ENCODE measurements at regions not wholly inside any gene's neighbourhood (a gene's known extent, or its start where the extent isn't known, plus 50 kb on each side); places are given as distances from the start of the nearest gene placed in this dataset.

DNA sequence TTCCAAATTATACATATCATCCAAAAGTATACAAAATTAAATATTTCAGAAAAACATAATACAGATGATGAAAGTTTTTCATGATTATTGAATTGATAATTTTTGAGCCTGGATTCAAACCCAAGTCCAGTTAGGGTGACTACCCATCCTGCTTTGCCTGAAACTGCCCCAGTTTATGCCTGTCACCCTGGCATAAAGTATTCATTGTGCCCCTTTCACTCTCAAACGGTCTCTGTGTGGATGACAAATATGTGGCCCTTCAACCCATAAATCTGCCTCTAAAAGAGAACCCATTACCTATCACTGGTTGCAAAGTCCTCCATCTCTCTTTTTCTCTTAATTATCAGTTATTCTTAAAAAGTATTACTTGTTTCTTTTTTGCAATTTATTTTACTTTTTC lies 553.7 kb upstream of the JARID2 start:
- 29 to 86% (median 50%) methylated on average over 1 of the region's 1 CpG; no CpG with 5 or more reads in 3 of the 10 experiments for WGBS, 10 experiments
- peaks cover 0 to 4% of the 10 kb centered on the region in 2 donors for H3K4me1 ChIP-seq (replicated peaks in 1 of 2)
- no peak overlapping the region for H3K27ac ChIP-seq
- no peak overlapping the region for H3K4me3 ChIP-seq
- in situ Hi-C loops (cut with MboI; ENCODE audit: low pct_unique_long_range_greater_than_20kb in 2 of 9, low sequenced_read_pairs in 9 of 9, unreplicated experiment in 9 of 9): no loop called here
- ATAC-seq (replicated peaks in 6 of 8): no peak

DNA sequence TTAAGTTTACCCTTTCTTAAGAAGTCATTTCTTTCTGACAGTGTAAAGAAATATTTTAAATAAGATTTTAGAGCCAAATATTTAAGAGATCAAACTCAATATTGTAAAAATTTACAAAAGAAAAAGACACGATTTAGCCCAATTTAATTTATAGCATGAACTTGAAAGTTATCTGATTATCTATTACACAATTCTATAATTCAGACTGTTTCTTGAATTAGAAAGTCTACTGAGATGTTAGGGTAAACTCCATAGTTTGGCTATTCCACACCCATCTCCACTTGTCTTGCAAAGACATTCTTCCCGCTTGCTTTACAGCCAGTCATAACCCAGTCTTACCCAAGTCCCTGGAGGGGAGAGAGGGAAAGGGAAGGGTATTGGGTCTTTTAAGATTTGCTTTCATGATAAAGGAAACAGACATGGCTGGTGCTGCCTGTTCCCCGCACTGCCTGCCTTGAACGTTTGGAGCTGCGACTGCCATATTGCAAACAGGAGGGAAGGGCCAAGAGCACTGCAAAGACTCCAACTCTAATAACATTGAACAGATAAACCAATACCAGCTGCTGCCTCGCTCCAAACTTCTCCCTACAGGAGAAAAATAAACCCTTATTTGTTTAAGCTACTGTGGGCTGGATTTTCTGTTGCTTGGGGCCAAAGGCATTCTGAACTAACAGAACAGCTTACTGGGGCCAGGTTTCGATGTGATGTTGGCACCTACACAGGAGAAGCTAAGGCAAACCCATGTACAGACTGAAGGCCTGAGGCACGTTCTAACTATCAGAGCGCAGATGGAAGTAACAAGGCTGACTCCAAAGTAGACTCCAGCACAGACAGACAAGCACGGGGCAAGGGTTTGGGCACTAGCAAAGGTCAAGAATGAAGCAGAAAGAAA lies 552.3 kb upstream of the JARID2 start:
- no peak overlapping the region for H3K4me3 ChIP-seq
- 75 to 100% (median 89%) methylated on average over 2 to 8 of the region's 10 CpGs for WGBS, 10 experiments
- in situ Hi-C loops (cut with MboI; ENCODE audit: low pct_unique_long_range_greater_than_20kb in 2 of 9, low sequenced_read_pairs in 9 of 9, unreplicated experiment in 9 of 9): no loop called here
- H3K27ac ChIP-seq: no peak overlapping the region
- no peak for ATAC-seq (replicated peaks in 6 of 8)
- H3K4me1 ChIP-seq (replicated peaks in 1 of 2): peaks cover 0 to 4% of the 10 kb centered on the region in 2 donors

DNA sequence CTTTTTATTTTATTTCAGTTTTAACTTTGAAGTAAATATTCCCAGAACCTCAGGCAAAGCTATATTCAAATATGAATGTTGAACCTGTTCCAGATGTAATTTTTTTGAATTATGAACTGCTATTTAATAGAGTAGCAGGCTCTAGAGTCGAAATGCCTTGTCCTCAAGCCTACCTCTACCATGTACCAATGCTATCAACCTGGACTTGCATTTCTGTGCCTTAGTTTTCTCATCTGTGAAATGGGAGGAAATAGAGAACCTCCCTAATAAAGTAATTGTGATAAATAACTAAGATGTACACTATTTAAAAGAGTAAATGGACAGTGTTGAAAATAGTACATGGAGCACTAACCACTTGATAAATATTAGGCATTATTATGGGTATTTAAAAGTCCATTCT lies 551.6 kb upstream of the JARID2 start:
- WGBS, 10 experiments: 71 to 100% (median 100%) methylated on average over 1 of the region's 1 CpG; no CpG with 5 or more reads in 4 of the 10 experiments
- in situ Hi-C loops (cut with MboI; ENCODE audit: low pct_unique_long_range_greater_than_20kb in 2 of 9, low sequenced_read_pairs in 9 of 9, unreplicated experiment in 9 of 9): no loop called here
- H3K27ac ChIP-seq: no peak overlapping the region
- ATAC-seq (replicated peaks in 6 of 8): no peak
- no peak overlapping the region for H3K4me3 ChIP-seq
- peaks cover 0 to 4% of the 10 kb centered on the region in 2 donors for H3K4me1 ChIP-seq (replicated peaks in 1 of 2)

DNA sequence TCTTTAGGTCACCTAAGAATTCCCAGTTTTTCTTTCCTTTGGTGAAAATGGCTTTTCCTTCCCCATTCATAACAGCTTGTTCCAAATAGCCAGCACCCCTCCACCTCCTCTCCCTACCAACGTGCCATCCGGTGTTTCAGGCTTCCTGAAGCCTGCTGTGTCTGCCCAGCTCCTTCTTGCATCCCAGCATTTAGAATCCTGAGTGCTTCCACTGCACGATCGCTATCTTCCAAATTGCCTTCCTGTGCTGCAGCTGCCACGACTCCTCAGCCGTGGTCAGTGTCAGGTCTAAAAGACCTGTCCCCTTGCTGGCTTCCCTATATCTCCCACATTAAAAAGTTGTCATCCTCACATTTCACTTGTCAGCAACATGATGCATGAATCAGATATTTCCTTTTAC lies 550.3 kb upstream of the JARID2 start:
- no peak overlapping the region for H3K4me3 ChIP-seq
- peaks cover 0 to 4% of the 10 kb centered on the region in 2 donors for H3K4me1 ChIP-seq (replicated peaks in 1 of 2)
- no peak overlapping the region for H3K27ac ChIP-seq
- ATAC-seq (replicated peaks in 6 of 8): peak in 4 of 8 experiments; percentile 39 to 50 (median 47)
- 27 to 97% (median 66%) methylated on average over 1 to 6 of the region's 6 CpGs; no CpG with 5 or more reads in 1 of the 10 experiments for whole genome bisulfite sequencing, 10 experiments
- in situ Hi-C loops (cut with MboI; ENCODE audit: low pct_unique_long_range_greater_than_20kb in 2 of 9, low sequenced_read_pairs in 9 of 9, unreplicated experiment in 9 of 9): no loop called here

DNA sequence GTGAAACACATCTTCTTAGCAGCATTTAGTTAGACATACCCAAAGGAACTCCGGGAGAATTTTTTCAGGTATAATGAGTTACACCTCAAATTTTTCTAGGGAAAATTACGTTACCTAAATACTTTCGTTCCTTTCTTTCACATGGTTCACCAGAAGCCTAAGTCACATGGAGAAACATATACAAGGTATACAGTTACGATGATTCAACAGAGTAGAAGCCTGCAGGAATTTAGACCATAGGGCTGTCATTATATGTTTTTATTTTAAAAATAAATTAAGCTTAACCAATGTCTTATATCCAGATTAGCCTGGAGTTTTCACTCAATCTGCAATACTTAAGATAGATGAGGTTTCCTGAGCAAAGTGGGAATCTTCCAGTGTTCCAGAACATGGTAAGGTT lies 549.5 kb upstream of the JARID2 start:
- in situ Hi-C loops (cut with MboI; ENCODE audit: low pct_unique_long_range_greater_than_20kb in 2 of 9, low sequenced_read_pairs in 9 of 9, unreplicated experiment in 9 of 9): no loop called here
- H3K4me1 ChIP-seq (replicated peaks in 1 of 2): peaks cover 0 to 4% of the 10 kb centered on the region in 2 donors
- H3K27ac ChIP-seq: no peak overlapping the region
- ATAC-seq (replicated peaks in 6 of 8): no peak
- 64 to 100% (median 95%) methylated on average over 2 to 4 of the region's 4 CpGs; no CpG with 5 or more reads in 1 of the 10 experiments for WGBS, 10 experiments
- H3K4me3 ChIP-seq: no peak overlapping the region

DNA sequence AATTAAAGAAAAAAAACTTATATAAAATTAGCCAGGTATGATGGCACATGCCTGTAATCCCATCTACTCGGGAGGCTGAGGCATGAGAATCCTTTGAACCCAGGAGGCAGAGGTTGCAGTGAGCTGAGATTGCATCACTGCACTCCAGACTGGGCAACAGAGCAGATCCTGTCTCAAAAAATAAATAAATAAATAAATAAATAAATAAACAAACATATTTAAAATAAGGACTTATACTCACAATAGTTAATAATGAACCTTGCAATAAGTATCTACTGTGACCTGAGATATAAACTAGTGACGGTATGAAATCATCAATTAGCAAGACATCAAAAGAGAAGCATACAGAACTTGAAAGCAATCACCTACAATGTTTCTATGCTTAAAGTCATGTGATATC lies 548.4 kb upstream of the JARID2 start:
- in situ Hi-C loops (cut with MboI; ENCODE audit: low pct_unique_long_range_greater_than_20kb in 2 of 9, low sequenced_read_pairs in 9 of 9, unreplicated experiment in 9 of 9): no loop called here
- WGBS, 10 experiments: 87 to 100% (median 97%) methylated on average over 1 to 2 of the region's 2 CpGs
- ATAC-seq (replicated peaks in 6 of 8): no peak

DNA sequence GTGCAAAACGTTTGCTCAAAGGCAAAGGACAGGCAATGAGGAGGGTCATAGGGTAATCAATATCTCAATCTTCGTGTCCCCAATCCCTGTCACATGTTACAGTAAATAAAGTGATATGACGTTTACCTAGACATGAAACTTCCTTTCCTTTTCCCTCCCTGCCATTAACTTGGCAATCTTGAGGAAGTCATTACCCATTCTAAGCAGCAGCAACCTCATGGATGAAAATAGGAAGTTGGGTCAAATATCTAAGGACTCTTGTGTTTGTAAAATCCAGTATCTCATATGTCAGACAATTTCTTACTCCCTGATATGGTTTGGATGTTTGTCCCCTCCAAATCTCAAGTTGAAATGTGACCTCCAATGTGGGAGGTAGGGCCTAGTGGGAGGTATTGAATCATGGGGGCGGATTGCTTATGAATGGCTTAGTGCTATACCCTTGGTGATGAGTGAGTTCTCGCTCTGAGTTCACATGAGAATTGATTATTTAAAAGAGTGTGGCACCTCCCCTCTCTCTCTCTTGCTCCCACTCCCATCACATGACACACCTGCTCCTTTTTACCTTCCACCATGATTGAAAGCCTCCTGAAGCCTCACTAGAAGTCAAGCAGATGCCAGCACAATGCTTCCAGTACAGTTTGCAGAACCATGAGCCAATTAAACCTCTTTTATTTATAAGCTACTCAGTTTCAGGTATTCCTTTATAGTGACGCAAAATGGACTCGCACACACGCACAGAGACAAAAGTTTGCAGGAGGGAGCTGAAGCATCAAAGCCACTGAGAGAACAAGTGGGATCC lies 545.9 kb upstream of the JARID2 start:
- in situ Hi-C loops (cut with MboI; ENCODE audit: low pct_unique_long_range_greater_than_20kb in 2 of 9, low sequenced_read_pairs in 9 of 9, unreplicated experiment in 9 of 9): no loop called here
- H3K27ac ChIP-seq: no peak overlapping the region
- no peak for ATAC-seq (replicated peaks in 6 of 8)
- 17 to 100% (median 87%) methylated on average over 1 to 8 of the region's 8 CpGs for WGBS, 10 experiments
- peaks cover 0 to 4% of the 10 kb centered on the region in 2 donors for H3K4me1 ChIP-seq (replicated peaks in 1 of 2)
- H3K4me3 ChIP-seq: no peak overlapping the region

More for the DNA sequence above, 548.4 kb upstream of the JARID2 start:
- Histone ChIP-seq H3K27ac (no peak overlapping the region), H3K4me3 (no peak overlapping the region), H3K4me1 (replicated peaks in 1 of 2) (peaks cover 0 to 4% of the 10 kb centered on the region in 2 donors)

DNA sequence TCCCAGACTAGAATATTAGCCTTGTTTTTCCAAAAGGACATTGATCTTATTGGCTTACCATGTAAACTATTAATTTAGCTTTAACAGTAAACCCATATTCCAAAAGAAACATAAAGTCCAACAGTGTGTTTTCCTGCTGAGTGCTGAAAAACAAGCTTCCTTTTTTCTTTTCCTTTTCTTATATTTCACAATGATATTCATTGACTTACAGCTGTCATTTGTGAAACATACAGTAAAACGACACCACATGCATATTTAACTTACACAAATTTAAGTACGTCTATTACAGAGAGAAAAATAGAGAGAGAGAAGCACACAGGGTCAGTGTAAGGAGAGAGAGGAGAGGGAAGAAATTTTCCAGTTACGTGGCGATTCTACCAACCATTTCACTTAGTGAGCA lies 543.9 kb upstream of the JARID2 start:
- no peaks in the 10 kb centered on the region for H3K4me1 ChIP-seq (replicated peaks in 1 of 2)
- no peak overlapping the region for H3K4me3 ChIP-seq
- no peak for ATAC-seq (replicated peaks in 6 of 8)
- WGBS, 10 experiments: 20 to 94% (median 82%) methylated on average over 1 to 4 of the region's 4 CpGs; no CpG with 5 or more reads in 1 of the 10 experiments
- in situ Hi-C loops (cut with MboI; ENCODE audit: low pct_unique_long_range_greater_than_20kb in 2 of 9, low sequenced_read_pairs in 9 of 9, unreplicated experiment in 9 of 9): no loop called here
- no peak overlapping the region for H3K27ac ChIP-seq

DNA sequence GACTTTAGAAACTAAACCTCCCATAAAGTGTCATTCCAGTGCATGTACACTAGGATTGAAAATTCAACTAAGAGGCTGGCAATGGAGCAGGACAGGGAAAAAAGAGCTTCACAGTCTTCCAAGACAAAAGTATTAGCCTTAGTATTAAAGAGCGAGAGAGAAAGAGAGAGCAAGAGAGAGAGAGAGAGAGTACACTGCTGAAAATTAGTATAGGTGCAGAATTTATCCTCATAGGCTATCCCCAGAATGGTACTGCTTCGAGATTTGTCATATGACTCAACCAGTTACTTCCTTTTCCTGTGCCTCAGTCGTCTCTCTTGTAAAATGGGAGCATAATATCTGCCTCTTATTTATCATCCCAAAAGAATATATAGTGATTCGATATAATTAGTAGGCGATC lies 543.2 kb upstream of the JARID2 start:
- no peak overlapping the region for H3K4me3 ChIP-seq
- no peak for ATAC-seq (replicated peaks in 6 of 8)
- in situ Hi-C loops (cut with MboI; ENCODE audit: low pct_unique_long_range_greater_than_20kb in 2 of 9, low sequenced_read_pairs in 9 of 9, unreplicated experiment in 9 of 9): no loop called here
- 57 to 96% (median 86%) methylated on average over 2 to 5 of the region's 5 CpGs for WGBS, 10 experiments
- H3K4me1 ChIP-seq (replicated peaks in 1 of 2): no peaks in the 10 kb centered on the region
- H3K27ac ChIP-seq: no peak overlapping the region

DNA sequence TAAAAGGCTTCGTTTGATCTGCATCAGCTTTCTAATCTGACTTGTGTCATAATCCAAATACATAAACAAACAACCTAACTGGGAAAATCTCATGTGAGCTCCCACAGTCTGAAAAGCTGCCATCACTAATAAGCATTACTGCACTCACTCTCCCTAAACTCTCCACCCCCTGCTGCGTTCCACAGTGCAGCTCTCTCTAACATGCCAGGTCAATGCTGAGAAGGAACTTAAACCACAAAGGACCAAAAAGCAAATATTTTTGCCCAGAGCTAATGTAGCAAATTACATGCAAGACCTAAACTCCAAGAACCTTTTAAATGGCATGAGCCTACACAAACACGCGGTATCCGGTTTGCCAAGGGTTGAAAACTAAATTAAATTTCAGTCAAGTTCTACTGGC lies 542.3 kb upstream of the JARID2 start:
- H3K27ac ChIP-seq: no peak overlapping the region
- in situ Hi-C loops (cut with MboI; ENCODE audit: low pct_unique_long_range_greater_than_20kb in 2 of 9, low sequenced_read_pairs in 9 of 9, unreplicated experiment in 9 of 9): no loop called here
- H3K4me1 ChIP-seq (replicated peaks in 1 of 2): no peaks in the 10 kb centered on the region
- no peak overlapping the region for H3K4me3 ChIP-seq
- WGBS, 10 experiments: 80 to 100% (median 93%) methylated on average over 1 to 5 of the region's 5 CpGs
- ATAC-seq (replicated peaks in 6 of 8): no peak

DNA sequence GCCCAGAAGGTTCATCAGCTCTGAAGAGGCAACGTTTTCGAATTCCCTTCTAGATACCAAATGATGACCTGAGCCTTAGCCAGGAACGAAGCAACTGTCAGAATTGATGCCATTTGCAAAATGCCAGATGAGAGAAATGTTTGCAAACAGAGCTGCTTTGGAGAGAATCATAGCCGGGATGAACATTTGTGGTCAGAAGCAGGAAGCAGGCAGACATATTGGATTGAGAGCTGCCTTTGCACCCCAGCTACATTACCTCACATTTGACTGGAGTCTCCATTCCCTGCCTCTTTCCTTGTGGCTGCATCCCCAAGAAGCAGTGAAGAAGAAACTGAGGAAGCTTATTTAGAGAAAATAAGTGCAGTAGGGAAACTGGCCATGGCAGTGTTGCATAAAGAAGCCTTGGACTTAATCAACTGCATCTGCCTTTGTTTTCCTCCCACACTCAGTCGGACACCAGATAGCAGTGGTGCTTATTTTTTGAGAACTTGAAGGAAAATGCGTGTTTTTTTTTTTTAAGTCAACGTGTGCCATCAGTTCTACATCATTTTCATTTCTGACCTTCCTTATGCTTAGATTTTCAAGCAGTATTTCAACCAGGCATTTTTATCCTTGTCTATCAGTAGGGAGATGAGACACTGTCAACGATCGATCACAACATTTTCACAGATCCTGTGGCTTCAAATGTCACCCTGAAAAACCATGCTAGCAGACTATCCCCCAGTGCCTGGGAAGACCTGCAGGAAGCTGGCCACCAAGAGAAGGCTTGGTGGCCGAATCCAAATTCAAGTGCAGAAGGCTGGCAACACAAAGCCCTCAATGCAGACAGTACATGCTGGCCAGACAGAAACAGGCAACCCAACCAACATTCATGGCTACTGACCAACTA lies 541.2 kb upstream of the JARID2 start:
- ATAC-seq (replicated peaks in 6 of 8): no peak
- in situ Hi-C loops (cut with MboI; ENCODE audit: low pct_unique_long_range_greater_than_20kb in 2 of 9, low sequenced_read_pairs in 9 of 9, unreplicated experiment in 9 of 9): no loop called here
- Histone ChIP-seq H3K27ac (no peak overlapping the region), H3K4me3 (no peak overlapping the region), H3K4me1 (replicated peaks in 1 of 2) (no peaks in the 10 kb centered on the region)
- 38 to 99% (median 85%) methylated on average over 2 to 9 of the region's 10 CpGs for WGBS, 10 experiments

DNA sequence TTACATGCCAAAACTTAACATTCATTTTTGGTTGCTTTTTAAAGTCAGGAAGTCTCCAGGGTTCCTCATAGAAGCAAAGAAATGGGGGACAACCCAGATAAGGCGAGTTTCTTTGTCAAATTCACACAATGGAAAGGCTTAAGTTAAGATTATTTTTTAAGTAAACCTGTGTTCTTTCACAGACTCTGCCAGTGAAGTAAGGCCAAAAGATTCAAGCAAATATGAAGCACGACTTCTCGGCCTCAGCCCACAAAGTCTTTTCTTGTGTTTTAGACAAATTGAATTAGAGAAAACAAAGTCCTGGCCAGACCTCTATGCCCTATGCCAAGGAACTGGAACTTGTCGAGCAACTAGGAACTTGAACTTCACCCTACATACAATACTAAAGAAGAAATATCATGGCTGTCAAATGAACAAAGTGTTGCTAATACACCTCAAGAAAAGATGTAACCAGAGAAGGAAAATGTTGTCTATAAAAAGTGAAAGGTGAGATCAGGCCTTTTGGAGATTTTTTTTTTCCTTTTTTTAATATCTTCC lies 540.0 kb upstream of the JARID2 start:
- Histone ChIP-seq H3K27ac (no peak overlapping the region), H3K4me1 (replicated peaks in 1 of 2) (no peaks in the 10 kb centered on the region), H3K4me3 (no peak overlapping the region)
- no peak for ATAC-seq (replicated peaks in 6 of 8)
- 50 to 91% (median 76%) methylated on average over 2 to 4 of the region's 4 CpGs; no CpG with 5 or more reads in 1 of the 10 experiments for WGBS, 10 experiments
- in situ Hi-C loops (cut with MboI; ENCODE audit: low pct_unique_long_range_greater_than_20kb in 2 of 9, low sequenced_read_pairs in 9 of 9, unreplicated experiment in 9 of 9): no loop called here

All from motor neuron (in vitro differentiated cells).